Prostate gland (tissue), 2 donors: ENCODE measurements at regions not wholly inside any gene's neighbourhood (a gene's known extent, or its start where the extent isn't known, plus 50 kb on each side); places are given as distances from the start of the nearest gene placed in this dataset.

Experiments used
- POLR2A ChIP-seq: fragments of 450-650 bp; IDR thresholded peaks from one replicate; pipeline ENCODE4 v1.6.1; 2016; ENCODE audit warnings: antibody characterized with exemption, mild to moderate bottlenecking
- TF ChIP-seq, protein P1 (sequence below), 4 experiments: fragments of 200-600 bp in 2 of 4; fragments of 450-650 bp in 2 of 4; sonication (generic) in 2 of 4; IDR thresholded peaks; 1 replicate in 3 of 4; 2 replicates in 1 of 4; pipeline ENCODE4 v1.5.1; 2016 to 2019; ENCODE audit warnings: antibody characterized with exemption in 4 of 4, mild to moderate bottlenecking in 2 of 4, moderate library complexity in 2 of 4

- no peak for TF ChIP-seq POLR2A
- TF ChIP-seq, protein P1, sequence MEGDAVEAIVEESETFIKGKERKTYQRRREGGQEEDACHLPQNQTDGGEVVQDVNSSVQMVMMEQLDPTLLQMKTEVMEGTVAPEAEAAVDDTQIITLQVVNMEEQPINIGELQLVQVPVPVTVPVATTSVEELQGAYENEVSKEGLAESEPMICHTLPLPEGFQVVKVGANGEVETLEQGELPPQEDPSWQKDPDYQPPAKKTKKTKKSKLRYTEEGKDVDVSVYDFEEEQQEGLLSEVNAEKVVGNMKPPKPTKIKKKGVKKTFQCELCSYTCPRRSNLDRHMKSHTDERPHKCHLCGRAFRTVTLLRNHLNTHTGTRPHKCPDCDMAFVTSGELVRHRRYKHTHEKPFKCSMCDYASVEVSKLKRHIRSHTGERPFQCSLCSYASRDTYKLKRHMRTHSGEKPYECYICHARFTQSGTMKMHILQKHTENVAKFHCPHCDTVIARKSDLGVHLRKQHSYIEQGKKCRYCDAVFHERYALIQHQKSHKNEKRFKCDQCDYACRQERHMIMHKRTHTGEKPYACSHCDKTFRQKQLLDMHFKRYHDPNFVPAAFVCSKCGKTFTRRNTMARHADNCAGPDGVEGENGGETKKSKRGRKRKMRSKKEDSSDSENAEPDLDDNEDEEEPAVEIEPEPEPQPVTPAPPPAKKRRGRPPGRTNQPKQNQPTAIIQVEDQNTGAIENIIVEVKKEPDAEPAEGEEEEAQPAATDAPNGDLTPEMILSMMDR (IDR thresholded peaks at IDR 0.05) = no peak
Observed at GRCh38 chr2:120823551-120823950, 87.9 kb downstream of the GLI2 start.
